ENCODE measurements at regions not wholly inside any gene's neighbourhood (a gene's known extent, or its start where the extent isn't known, plus 50 kb on each side); places are given as distances from the start of the nearest gene placed in this dataset.
"Not testable (repeated sequence)": the region's sequence is repeated elsewhere in the genome, so short reads cannot be mapped to it uniquely, and the experiment has no call there.

GRCh38 chr1:232117903-232118302 lies 491.3 kb downstream of the DISC1 start:
- DNase-seq: not testable (repeated sequence)

GRCh38 chr1:232114985-232115384 lies 488.4 kb downstream of the DISC1 start:
- DNase-seq: no peak

- no peak for DNase-seq
Observed at GRCh38 chr1:232112076-232112475, 485.5 kb downstream of the DISC1 start.

- DNase-seq: no peak
Observed at GRCh38 chr1:232111611-232112010, 485.0 kb downstream of the DISC1 start.

GRCh38 chr1:232110281-232111090 lies 483.9 kb downstream of the DISC1 start:
- DNase-seq: no peak

- no peak for DNase-seq
Observed at GRCh38 chr1:232109391-232109790, 482.8 kb downstream of the DISC1 start.

- DNase-seq: no peak
Observed at GRCh38 chr1:232108598-232108997, 482.0 kb downstream of the DISC1 start.

- DNase-seq: no peak
Observed at GRCh38 chr1:232106415-232106814, 479.8 kb downstream of the DISC1 start.

GRCh38 chr1:232105561-232105960 lies 479.0 kb downstream of the DISC1 start:
- DNase-seq: no peak

GRCh38 chr1:232101231-232101630 lies 474.6 kb downstream of the DISC1 start:
- no peak for DNase-seq

- DNase-seq: no peak
Observed at GRCh38 chr1:232096751-232097150, 470.2 kb downstream of the DISC1 start.
